ENCODE measurements at regions not wholly inside any gene's neighbourhood (a gene's known extent, or its start where the extent isn't known, plus 50 kb on each side); places are given as distances from the start of the nearest gene placed in this dataset.
"Not testable (repeated sequence)": the region's sequence is repeated elsewhere in the genome, so short reads cannot be mapped to it uniquely, and the experiment has no call there.

DNA sequence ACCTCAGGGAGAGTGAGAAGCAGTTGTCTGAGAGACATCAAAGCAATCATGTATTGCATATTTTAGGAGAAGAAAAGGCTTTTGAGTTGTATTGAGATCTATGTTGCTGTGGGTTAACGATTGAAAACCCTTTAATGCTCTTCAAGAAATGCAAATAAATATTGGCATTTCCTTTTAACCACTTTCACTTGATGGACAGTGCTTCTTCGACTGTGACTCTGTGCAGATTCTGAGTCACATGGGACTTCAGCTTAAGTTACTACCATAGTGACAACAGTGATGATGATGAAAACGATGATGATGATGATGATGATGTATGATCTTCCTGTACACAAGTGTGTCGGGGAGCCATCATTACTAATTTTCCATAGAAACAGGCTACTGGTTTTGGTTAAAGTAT lies 181.8 kb downstream of the AKAIN1 start:
- DNase-seq: no peak

- DNase-seq: peak in 1 of 2 experiments; percentile 30
Observed at GRCh38 chr18:5004031-5004820, 192.8 kb downstream of the AKAIN1 start.

DNA sequence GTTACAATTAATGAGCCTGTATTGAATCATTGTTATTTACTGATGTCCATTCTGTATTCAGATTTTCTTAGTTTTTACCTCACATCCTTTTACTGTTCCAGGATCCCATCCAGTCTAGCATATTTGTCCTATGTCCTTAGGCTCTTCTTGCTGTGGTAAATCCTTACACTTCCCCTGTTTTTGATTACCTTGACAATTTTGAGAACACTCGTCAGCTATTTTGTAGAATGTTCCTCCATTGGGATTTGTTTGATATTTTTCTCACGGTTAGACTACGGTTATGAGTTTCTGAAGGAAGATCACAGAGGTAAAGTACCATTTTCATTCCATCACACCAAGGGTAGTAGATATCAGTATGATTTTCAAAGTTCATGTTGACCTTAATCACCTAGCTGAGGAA lies 202.3 kb downstream of the AKAIN1 start:
- no peak for DNase-seq

GRCh38 chr18:4987452-4988405 lies 209.3 kb downstream of the AKAIN1 start:
- DNase-seq: no peak

DNA sequence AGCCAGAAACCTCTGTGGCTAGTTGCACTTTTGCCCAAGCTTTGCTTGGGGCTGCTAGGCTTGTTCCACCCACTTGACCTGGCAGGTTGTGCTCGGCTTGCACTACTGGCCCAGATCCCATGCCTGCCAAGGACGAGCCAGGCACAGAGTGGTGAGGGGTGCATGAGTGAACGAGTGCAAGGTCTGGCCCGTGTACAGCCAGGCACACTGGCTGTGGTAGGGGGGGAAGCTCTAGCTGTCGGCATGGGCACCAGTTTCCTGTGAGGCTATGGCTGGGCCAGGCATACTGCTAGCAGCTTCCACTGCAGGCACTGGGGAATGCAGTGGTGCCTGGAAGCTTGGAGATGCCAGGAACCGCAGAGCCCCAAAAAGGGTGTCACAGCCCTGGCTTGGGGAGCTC lies 210.4 kb downstream of the AKAIN1 start:
- DNase-seq: no peak

- no peak for DNase-seq
Observed at GRCh38 chr18:4986066-4986465, 211.0 kb downstream of the AKAIN1 start.

GRCh38 chr18:4961121-4961909 lies 235.7 kb downstream of the AKAIN1 start:
- no peak for DNase-seq

DNA sequence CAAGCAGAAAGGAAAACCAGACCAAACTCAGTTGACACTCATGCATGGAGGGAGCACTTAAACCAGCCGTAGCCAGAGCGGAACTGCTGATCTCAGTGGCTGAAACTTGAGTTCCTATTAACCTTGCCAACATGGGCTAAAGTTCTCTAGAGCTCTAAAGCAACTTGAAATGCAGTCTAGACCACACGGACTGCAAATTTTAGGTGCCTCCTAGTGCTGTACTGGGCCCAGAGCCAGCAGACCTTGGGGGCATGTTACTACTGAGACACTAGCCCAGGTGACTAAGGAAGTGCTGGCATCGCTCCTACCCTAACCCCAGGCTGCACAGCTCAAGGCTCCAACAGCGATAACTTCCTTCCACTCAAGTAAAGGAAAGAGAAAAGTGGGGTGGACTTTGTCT lies 236.5 kb downstream of the AKAIN1 start:
- no peak for DNase-seq

GRCh38 chr18:4931209-4931608 lies 265.8 kb downstream of the AKAIN1 start:
- no peak for DNase-seq

GRCh38 chr18:4921548-4921947 lies 275.5 kb downstream of the AKAIN1 start:
- DNase-seq: no peak

- not testable (repeated sequence) for DNase-seq
Observed at GRCh38 chr18:4917509-4917908, 279.5 kb downstream of the AKAIN1 start.

- no peak for DNase-seq
Observed at GRCh38 chr18:4908328-4908727, 288.7 kb downstream of the AKAIN1 start.

GRCh38 chr18:4906856-4907255 lies 290.2 kb downstream of the AKAIN1 start:
- no peak for DNase-seq

DNA sequence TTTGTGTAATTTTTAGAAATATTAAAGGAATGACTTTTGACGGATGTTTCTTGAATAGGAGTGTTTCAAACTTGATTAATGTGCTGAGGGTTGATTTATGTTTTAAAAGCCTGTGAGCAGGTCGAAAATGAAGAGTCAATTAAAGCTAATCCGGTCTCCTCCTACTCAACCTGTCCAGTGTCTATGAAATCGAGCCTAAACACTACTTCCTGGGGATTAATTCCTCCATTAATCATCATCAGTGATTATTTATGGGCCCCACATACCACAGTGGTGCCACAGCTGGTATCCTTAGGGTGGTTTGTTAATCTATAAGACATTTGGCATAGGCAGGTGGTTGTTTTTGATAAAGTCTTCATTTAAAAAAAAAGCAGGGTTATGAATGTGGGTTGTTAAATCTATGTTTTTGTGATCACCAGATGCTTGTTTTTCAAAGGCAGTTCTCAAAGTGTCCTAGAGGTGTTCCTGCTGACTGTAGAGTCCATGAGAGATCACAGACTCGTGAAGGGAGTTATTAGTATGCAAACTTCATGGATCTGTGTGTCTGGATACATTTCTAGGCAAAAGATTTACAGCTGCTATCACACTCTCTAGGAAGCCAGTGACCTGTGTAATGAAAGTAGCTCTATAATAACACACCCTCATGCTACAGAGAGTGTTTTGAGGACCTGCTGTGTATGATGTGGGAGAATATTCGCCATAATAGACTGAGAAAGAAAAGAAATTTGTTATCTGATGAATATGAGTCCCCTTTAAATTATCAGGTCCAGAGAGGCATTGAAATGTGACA lies 308.6 kb downstream of the AKAIN1 start:
- DNase-seq: peak; percentile 1 to 45

- DNase-seq: no peak
Observed at GRCh38 chr18:4878480-4878879, 318.6 kb downstream of the AKAIN1 start.

DNA sequence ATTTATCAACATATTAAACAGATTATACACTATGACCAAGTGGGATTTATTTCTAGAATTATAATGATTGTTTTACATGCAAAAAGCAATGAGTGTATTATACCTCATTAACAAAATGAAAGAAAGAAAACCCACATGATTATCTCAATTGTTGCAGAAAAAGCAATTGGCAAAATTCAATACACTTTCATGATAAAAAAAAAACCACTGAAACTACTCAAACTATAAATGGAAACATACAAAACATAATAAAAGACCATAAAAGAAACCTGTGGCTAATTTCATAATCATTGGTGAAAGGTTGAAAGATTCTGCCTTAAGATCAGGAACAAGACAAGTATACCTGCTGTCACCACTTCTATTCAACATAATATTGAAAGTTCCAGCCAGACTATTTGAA lies 325.9 kb downstream of the AKAIN1 start:
- no peak for DNase-seq

DNA sequence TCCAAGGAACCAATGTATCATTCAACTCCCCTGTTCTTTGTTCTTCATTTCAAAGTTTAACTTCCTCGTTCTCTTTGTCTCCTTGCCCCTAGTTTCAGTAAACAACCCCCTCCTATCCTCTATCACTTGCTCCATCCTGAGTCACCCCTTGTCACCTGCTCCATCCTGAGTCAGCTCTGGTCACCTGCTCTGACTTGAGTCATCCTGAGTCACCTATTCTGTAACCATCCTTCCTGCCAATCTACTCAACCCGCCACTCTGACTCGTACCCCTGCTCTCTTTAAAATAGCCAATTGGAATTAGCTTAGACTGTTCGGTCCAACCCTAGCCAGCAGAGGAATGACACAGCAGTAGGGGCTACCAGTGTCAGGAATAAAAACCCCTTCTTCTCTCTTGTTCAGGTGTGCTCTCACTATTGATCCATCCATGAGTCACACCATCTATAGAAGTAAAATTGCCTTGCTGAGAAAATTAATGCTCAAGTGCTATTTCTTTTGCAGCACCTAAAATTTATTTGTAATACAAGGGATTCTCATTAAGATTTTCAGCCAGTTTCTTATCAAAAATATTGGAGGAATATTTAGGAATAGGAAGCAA lies 326.8 kb downstream of the AKAIN1 start:
- DNase-seq: no peak

- DNase-seq: no peak
Observed at GRCh38 chr18:4869155-4869554, 327.9 kb downstream of the AKAIN1 start.

DNA sequence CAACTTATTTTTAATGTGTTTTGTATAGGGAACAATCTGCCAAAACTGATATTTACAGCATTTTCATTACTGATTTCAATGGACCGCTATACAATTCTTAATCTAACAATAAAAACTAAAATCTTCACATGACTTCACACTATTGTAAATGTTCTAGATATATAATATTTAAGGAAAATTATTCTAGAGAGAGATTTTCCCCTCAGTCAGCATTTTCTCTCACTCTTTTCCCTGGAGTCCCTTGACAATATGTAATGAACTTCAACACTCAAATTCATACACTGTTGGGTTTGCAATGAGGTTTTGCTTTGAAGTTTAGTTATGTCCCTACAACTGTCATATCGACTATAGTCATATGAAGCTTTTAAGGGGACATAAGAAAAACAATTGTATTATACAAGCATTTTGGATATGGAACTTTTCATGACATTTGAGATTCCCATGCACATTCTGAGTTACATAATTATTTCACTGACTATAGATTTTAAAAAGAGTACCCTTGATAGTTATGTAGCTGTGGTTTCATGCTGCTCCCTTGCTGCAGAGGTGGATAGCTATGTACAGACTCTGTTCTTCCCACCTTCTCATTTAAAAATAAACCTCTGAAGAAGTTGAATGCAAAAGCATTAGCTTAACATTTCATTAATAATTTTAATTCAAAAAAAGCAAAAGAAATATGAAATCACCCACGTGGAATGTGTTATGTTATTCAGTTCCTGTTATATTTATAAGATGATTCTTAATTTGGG lies 338.5 kb downstream of the AKAIN1 start:
- DNase-seq: no peak

GRCh38 chr18:4854671-4855070 lies 342.4 kb downstream of the AKAIN1 start:
- no peak for DNase-seq

Data from NCI-H526 (cell line).